Testis (tissue), 2 donors: ENCODE measurements at regions not wholly inside any gene's neighbourhood (a gene's known extent, or its start where the extent isn't known, plus 50 kb on each side); places are given as distances from the start of the nearest gene placed in this dataset.

Experiments used
- DNase-seq: peaks from one replicate; pipeline ENCODE4 v3.0.0-alpha.2; 2019
- H3K27ac ChIP-seq, 2 donors: fragments of 200-600 bp; sonication (generic); one replicate each; pipeline ENCODE4 v1.5.1; 2019
- H3K27me3 ChIP-seq: fragments of 200-600 bp; sonication (generic); one replicate; pipeline ENCODE4 v1.5.1; 2019
- H3K36me3 ChIP-seq: fragments of 200-600 bp; sonication (generic); one replicate; pipeline ENCODE4 v1.5.1; 2017; ENCODE audit warnings: low read depth; ENCODE audit errors: missing control alignments
- H3K4me1 ChIP-seq: fragments of 200-600 bp; sonication (generic); one replicate; pipeline ENCODE4 v1.5.1; 2019
- H3K4me3 ChIP-seq, 2 donors: fragments of 200-600 bp; sonication (generic); one replicate each; pipeline ENCODE4 v1.5.1; 2017 to 2019
- H3K9me3 ChIP-seq: fragments of 200-600 bp; sonication (generic); one replicate; pipeline ENCODE4 v1.5.1; 2017
- CTCF ChIP-seq, 3 experiments: fragments of 450-650 bp in 2 of 3; fragments of 200-600 bp in 1 of 3; sonication (generic) in 1 of 3; IDR thresholded peaks; one replicate each; pipeline ENCODE4 v1.5.1; 2016 to 2019; ENCODE audit warnings: antibody characterized with exemption in 3 of 3, mild to moderate bottlenecking in 2 of 3, moderate library complexity in 1 of 3
- POLR2A ChIP-seq: fragments of 450-650 bp; IDR thresholded peaks from one replicate; pipeline ENCODE4 v1.6.1; 2017; ENCODE audit warnings: antibody characterized with exemption, mild to moderate bottlenecking, moderate library complexity
- WGBS, 2 donors: methylation state at CpG; one replicate each; pipeline ENCODE4 v1.1.5; 2018; 5-methylcytosine and 5-hydroxymethylcytosine counted together
- intact Hi-C: fragments of 100-400 bp; cut with DNase I; formaldehyde crosslinking; loops from one replicate; pipeline ENCODE4 v1.15.1; 2023; ENCODE audit warnings: low total_unique reads

- Histone ChIP-seq H3K4me1 (no peaks in the 10 kb centered on the region), H3K27ac (no peak overlapping the region), H3K27me3 (no peaks in the 10 kb centered on the region), H3K9me3 (no peaks in the 10 kb centered on the region), H3K36me3 (no peaks in the 10 kb centered on the region), H3K4me3 (no peak overlapping the region)
- intact Hi-C loops: no loop called here
- TF ChIP-seq POLR2A: no peak
- no peak for DNase-seq
Observed at GRCh38 chr2:234145057-234145456, 94.6 kb downstream of the SPP2 start.

GRCh38 chr2:234143896-234144295 is 93.4 kb downstream of the SPP2 start:
- TF ChIP-seq CTCF (IDR thresholded peaks at IDR 0.05) (no peak), POLR2A (no peak)
- Histone ChIP-seq H3K27ac (no peak overlapping the region), H3K4me1 (no peaks in the 10 kb centered on the region), H3K36me3 (no peaks in the 10 kb centered on the region), H3K4me3 (no peak overlapping the region), H3K9me3 (no peaks in the 10 kb centered on the region), H3K27me3 (no peaks in the 10 kb centered on the region)
- intact Hi-C loops: no loop called here
- 91 to 92% methylated on average over 3 of the region's 3 CpGs for WGBS, 2 donors
- no peak for DNase-seq

DNA sequence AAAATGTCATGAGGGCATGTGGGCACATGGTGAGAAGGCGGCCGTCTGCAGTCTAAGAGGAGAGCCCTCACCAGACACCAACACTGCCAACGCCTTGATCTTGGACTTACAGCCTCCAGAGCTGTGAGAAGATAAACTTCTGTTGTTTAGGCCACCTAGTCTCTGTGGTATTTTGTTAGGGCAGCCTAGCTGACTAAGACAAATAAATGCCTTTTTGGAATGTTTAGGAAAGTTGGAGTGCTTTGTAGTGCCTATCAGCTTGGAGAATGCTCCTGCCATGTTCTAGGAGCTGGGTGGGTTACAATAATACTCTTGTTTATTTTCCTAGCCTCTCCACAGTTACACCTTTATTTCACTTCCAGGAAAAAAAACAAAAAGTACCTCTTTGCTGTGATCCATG is 92.0 kb downstream of the SPP2 start:
- Histone ChIP-seq H3K36me3 (no peaks in the 10 kb centered on the region), H3K4me1 (no peaks in the 10 kb centered on the region), H3K27ac (no peak overlapping the region), H3K27me3 (no peaks in the 10 kb centered on the region), H3K9me3 (no peaks in the 10 kb centered on the region), H3K4me3 (no peak overlapping the region)
- WGBS, 2 donors: 92 to 93% methylated on average over 3 of the region's 3 CpGs
- DNase-seq: no peak
- no peak for TF ChIP-seq POLR2A
- no peak for TF ChIP-seq CTCF (IDR thresholded peaks at IDR 0.05)
- intact Hi-C loops: no loop called here

DNA sequence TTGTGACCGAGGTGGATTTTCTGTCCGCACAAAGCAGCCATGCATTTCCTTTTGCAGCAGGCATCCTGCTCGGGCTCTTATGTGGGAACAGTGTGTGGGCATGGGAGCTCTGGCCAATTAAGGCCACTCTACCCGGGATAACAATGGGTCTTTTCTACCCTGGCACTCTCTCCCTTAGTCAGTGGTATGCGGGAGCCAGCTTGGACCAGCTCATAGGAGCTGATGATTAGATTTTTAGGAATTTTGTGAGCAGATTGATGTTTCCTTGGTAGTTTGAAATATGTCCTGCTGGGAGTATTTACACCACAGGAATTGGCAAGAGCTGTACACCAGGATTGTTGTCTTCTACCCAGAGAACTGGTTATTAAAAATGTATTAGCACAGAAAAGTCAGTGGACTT is 89.3 kb downstream of the SPP2 start:
- no peak for DNase-seq
- Histone ChIP-seq H3K27me3 (no peaks in the 10 kb centered on the region), H3K36me3 (no peaks in the 10 kb centered on the region), H3K27ac (no peak overlapping the region), H3K9me3 (no peaks in the 10 kb centered on the region), H3K4me1 (no peaks in the 10 kb centered on the region), H3K4me3 (no peak overlapping the region)
- TF ChIP-seq POLR2A: no peak
- no peak for TF ChIP-seq CTCF (IDR thresholded peaks at IDR 0.05)
- intact Hi-C loops: loop anchor here (10.0 kb wide), 1 partner anchor 365 kb away; no protein-coding TSS in a partner anchor
- WGBS, 2 donors: 94 to 95% methylated on average over 5 of the region's 5 CpGs

GRCh38 chr2:234138836-234139235 is 88.3 kb downstream of the SPP2 start:
- intact Hi-C loops: loop anchor here (10.0 kb wide), 1 partner anchor 366 kb away; no protein-coding TSS in a partner anchor
- DNase-seq: no peak
- no peaks in the 10 kb centered on the region for H3K9me3 ChIP-seq
- WGBS, 2 donors: 90 to 97% methylated on average over 7 to 9 of the region's 9 CpGs
- TF ChIP-seq CTCF (IDR thresholded peaks at IDR 0.05): no peak
- no peak for TF ChIP-seq POLR2A
- H3K4me3 ChIP-seq: no peak overlapping the region
- no peaks in the 10 kb centered on the region for H3K4me1 ChIP-seq
- no peaks in the 10 kb centered on the region for H3K27me3 ChIP-seq
- H3K27ac ChIP-seq: no peak overlapping the region
- H3K36me3 ChIP-seq: no peaks in the 10 kb centered on the region
